Progenitor cell of endocrine pancreas (in vitro differentiated cells): ENCODE measurements at regions not wholly inside any gene's neighbourhood (a gene's known extent, or its start where the extent isn't known, plus 50 kb on each side); places are given as distances from the start of the nearest gene placed in this dataset.

Experiments used
- DNase-seq: peaks from one replicate; pipeline ENCODE4 v3.0.0; 2021; ENCODE audit warnings: low spot score; ENCODE audit not compliant: unreplicated experiment
- H3K27ac Mint-ChIP-seq: 2 replicates; pipeline ENCODE4 v1.8.0; 2021; ENCODE audit warnings: mild to moderate bottlenecking, moderate library complexity, mixed read lengths
- H3K27me3 Mint-ChIP-seq: 2 replicates; pipeline ENCODE4 v1.8.0; 2021; ENCODE audit warnings: mixed read lengths
- H3K36me3 Mint-ChIP-seq: 2 replicates; pipeline ENCODE4 v1.8.0; 2022; ENCODE audit warnings: mixed read lengths; ENCODE audit not compliant: insufficient read depth
- H3K4me1 Mint-ChIP-seq: 2 replicates; pipeline ENCODE4 v1.8.0; 2021; ENCODE audit warnings: low read depth, mixed read lengths
- H3K4me3 Mint-ChIP-seq: 2 replicates; pipeline ENCODE4 v1.8.0; 2021; ENCODE audit warnings: low read depth, mild to moderate bottlenecking, moderate library complexity, mixed read lengths
- H3K9me3 Mint-ChIP-seq: 2 replicates; pipeline ENCODE4 v1.8.0; 2021; ENCODE audit warnings: low read depth, mixed read lengths
- TF ChIP-seq, protein P1 (sequence below): fragments of 200-600 bp; sonication (generic); IDR thresholded peaks from one replicate; pipeline ENCODE4 v1.5.0; 2021; ENCODE audit warnings: antibody characterized with exemption, mild to moderate bottlenecking; ENCODE audit not compliant: unreplicated experiment

DNA sequence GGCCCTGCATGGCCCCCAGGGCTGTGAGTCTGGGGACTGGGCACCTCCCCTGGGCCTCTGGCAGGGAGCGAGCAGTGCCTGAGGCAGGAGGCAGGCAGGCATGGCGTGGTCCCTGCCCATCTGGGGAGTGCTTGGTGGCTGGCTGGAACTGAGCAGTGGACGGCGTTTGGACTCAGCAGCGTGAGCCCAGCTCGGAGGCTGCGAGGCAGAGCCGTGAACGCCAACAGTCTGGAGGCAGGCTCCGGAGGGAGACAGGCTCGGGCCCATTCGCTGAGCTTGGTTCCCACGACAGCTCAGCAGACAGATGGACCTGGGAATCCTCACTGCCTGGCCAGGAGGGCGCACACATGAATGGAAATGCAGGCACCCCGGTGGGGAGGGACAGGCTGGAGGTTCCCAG, 160.7 kb upstream of the POU3F1 start:
- no peak overlapping the region for H3K4me3 Mint-ChIP-seq
- no peaks in the 10 kb centered on the region for H3K9me3 Mint-ChIP-seq
- no peak for DNase-seq
- peaks cover 22% of the 10 kb centered on the region for H3K27me3 Mint-ChIP-seq
- no peaks in the 10 kb centered on the region for H3K36me3 Mint-ChIP-seq
- TF ChIP-seq, protein P1, sequence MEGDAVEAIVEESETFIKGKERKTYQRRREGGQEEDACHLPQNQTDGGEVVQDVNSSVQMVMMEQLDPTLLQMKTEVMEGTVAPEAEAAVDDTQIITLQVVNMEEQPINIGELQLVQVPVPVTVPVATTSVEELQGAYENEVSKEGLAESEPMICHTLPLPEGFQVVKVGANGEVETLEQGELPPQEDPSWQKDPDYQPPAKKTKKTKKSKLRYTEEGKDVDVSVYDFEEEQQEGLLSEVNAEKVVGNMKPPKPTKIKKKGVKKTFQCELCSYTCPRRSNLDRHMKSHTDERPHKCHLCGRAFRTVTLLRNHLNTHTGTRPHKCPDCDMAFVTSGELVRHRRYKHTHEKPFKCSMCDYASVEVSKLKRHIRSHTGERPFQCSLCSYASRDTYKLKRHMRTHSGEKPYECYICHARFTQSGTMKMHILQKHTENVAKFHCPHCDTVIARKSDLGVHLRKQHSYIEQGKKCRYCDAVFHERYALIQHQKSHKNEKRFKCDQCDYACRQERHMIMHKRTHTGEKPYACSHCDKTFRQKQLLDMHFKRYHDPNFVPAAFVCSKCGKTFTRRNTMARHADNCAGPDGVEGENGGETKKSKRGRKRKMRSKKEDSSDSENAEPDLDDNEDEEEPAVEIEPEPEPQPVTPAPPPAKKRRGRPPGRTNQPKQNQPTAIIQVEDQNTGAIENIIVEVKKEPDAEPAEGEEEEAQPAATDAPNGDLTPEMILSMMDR, result no peak
- no peaks in the 10 kb centered on the region for H3K4me1 Mint-ChIP-seq
- no peak overlapping the region for H3K27ac Mint-ChIP-seq

DNA sequence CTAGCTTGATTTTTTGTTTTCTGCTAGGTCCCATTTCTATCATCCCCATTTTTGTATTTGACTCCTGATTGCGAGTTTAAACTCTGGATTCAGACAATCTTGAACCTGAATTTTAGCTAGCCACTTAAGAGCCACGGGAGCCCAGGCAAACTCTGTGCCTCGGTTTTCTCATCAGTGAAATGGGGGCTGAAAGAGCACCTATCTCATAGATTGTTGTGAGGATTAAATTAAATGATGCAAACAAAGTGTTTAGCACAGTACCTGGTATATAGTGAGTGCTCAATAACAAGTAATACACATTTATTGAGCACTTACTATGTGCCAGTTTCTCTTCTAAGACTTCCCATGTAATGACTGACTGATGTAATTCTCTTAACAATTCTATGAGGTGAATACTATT, 158.1 kb upstream of the POU3F1 start:
- no peak for DNase-seq
- Mint-ChIP-seq H3K4me1 (no peaks in the 10 kb centered on the region), H3K4me3 (no peak overlapping the region)

DNA sequence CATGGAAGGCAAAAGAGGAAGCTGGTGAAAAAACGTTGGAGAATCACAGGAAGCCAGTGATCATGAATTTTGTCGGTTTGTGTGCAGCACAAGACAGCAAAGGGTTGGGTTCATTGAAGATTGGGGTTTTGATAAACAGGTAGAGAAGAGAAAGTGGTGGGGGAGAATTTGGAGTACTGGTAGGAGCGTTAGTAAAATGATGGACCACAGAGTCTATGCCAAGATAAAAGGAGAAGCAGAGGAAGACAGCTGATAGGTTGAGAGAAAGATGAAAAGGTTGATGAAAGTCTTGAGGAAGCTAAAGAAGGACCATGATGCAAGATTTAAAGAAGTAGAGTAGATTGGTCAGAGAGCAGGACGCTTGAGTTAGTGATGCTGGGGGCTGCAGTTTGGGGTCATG, 156.8 kb upstream of the POU3F1 start:
- Mint-ChIP-seq H3K4me3 (no peak overlapping the region), H3K27me3 (peaks cover 14% of the 10 kb centered on the region), H3K36me3 (no peaks in the 10 kb centered on the region), H3K27ac (no peak overlapping the region), H3K9me3 (peaks cover 3% of the 10 kb centered on the region), H3K4me1 (no peaks in the 10 kb centered on the region)
- no peak for DNase-seq
- TF ChIP-seq, protein P1, result no peak

More for the DNA sequence above, 158.1 kb upstream of the POU3F1 start:
- Mint-ChIP-seq H3K27ac (no peak overlapping the region), H3K36me3 (no peaks in the 10 kb centered on the region), H3K9me3 (peaks cover 3% of the 10 kb centered on the region), H3K27me3 (peaks cover 12% of the 10 kb centered on the region)
- TF ChIP-seq, protein P1, result no peak

DNA sequence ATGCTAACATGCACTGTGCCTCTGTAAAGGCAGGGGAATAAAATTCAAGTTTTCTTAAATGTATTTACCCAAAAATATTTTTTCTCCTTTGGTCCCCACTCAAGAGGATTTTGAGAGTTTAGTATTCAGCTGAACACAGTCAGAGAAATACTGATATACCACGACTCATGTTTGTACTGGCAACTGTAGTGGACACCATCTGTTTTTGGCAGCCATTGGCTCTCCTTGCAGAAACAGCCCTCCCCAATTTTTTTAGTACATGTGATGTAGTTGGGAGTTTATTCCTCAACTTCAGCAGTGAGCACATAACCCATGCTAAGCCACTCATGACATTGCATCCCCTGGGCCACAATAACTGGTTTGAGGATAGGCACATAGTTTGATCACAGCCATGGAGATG, 154.8 kb upstream of the POU3F1 start:
- H3K9me3 Mint-ChIP-seq, result peaks cover 3% of the 10 kb centered on the region
- H3K4me3 Mint-ChIP-seq, result no peak overlapping the region
- TF ChIP-seq, protein P1, result no peak

DNA sequence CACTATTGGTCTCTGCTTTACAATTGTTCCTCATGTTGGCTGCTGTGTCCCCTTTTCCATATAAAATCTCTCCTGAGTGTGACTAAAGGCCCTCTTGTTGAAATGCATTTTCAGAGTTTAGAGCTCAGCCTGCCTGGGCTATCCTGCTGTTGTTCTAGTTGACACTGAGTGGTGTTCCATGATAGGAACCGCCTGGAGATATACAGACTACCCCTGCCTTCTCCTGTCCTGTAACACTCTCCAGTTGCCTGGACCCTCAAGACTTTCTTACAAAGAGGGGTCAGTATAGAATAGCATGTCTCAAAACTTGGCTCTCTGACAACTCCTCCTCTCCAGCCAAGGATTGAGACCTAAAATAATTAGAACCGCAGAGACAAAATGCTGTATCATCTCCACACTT, 152.0 kb upstream of the POU3F1 start:
- TF ChIP-seq, protein P1, result no peak
- Mint-ChIP-seq H3K9me3 (peaks cover 3% of the 10 kb centered on the region), H3K27me3 (peaks cover 20% of the 10 kb centered on the region), H3K36me3 (no peaks in the 10 kb centered on the region), H3K4me1 (no peaks in the 10 kb centered on the region), H3K4me3 (no peak overlapping the region), H3K27ac (no peak overlapping the region)
- DNase-seq, result no peak

More for the DNA sequence above, 154.8 kb upstream of the POU3F1 start:
- Mint-ChIP-seq H3K27ac (no peak overlapping the region), H3K27me3 (peaks cover 9% of the 10 kb centered on the region), H3K4me1 (no peaks in the 10 kb centered on the region), H3K36me3 (no peaks in the 10 kb centered on the region)
- DNase-seq, result no peak
